Cardiac fibroblast (primary cell): ENCODE measurements at regions not wholly inside any gene's neighbourhood (a gene's known extent, or its start where the extent isn't known, plus 50 kb on each side); places are given as distances from the start of the nearest gene placed in this dataset.

Experiments
- DNase-seq, 2 donors: peaks; one replicate each; pipeline versions ENCODE4 v3.0.0 to v3.0.0-alpha.2; 2010; ENCODE audit warnings: low read depth in 2 of 2
- H3K4me3 ChIP-seq, 2 donors: replicated peaks in 1 of 2; 1 replicate in 1 of 2; 2 replicates in 1 of 2; pipeline ENCODE4 v1.5.1; 2011; ENCODE audit warnings: low read depth in 2 of 2, low read length in 2 of 2, mild to moderate bottlenecking in 2 of 2, moderate library complexity in 1 of 2
- TF ChIP-seq, protein P1 (sequence below): IDR thresholded peaks from one replicate; pipeline ENCODE4 v1.5.1; 2011; ENCODE audit warnings: low read depth, mild to moderate bottlenecking, low read length, inconsistent platforms

GRCh38 chr14:71668186-71668912 is 263.9 kb upstream of the RGS6 start:
- H3K4me3 ChIP-seq, result no peak overlapping the region
- TF ChIP-seq, protein P1, sequence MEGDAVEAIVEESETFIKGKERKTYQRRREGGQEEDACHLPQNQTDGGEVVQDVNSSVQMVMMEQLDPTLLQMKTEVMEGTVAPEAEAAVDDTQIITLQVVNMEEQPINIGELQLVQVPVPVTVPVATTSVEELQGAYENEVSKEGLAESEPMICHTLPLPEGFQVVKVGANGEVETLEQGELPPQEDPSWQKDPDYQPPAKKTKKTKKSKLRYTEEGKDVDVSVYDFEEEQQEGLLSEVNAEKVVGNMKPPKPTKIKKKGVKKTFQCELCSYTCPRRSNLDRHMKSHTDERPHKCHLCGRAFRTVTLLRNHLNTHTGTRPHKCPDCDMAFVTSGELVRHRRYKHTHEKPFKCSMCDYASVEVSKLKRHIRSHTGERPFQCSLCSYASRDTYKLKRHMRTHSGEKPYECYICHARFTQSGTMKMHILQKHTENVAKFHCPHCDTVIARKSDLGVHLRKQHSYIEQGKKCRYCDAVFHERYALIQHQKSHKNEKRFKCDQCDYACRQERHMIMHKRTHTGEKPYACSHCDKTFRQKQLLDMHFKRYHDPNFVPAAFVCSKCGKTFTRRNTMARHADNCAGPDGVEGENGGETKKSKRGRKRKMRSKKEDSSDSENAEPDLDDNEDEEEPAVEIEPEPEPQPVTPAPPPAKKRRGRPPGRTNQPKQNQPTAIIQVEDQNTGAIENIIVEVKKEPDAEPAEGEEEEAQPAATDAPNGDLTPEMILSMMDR, result no peak
- peak; percentile 51 to 71 for DNase-seq

GRCh38 chr14:71672596-71672995 is 259.6 kb upstream of the RGS6 start:
- TF ChIP-seq, protein P1, result no peak
- DNase-seq, result peak in 1 of 2 donors; percentile 48
- no peak overlapping the region for H3K4me3 ChIP-seq

DNA sequence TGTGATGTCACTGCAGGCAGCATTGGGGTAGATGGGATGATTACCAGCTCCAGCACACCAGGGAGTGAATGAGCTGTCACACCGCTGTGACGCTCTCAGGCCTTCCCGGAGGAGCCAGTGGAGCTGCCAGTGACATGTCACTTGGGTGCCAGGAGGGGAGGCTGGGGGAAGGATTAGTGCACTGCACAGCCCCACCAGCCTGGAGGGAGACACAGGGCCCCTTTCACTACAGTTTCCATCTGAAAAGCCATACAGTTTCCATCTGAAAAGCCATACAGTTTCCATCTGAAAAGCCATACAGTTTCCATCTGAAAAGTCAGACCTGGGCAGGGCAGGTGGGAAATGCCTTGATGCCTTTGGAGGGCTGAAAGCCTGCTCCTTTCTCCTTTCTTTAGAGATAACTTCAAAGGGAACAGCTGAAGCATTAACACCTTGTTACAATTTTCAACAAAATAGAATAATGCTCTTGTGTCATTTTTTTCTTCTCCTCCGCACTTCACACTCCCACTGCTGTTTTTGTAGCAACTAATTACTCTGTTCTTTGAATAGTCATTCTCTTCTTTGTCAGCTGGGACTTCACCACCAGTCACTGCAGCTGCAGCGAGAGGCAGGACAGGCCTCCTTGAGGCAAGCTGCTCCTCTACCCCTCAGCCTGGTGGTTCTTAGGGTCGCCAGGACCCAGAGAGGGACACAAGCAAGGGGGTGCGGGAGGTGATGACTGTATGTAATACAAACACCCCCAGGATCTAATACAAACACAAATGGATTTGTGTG is 256.9 kb upstream of the RGS6 start:
- DNase-seq, result no peak
- TF ChIP-seq, protein P1, result no peak
- no peak overlapping the region for H3K4me3 ChIP-seq

GRCh38 chr14:71675900-71676287 is 256.3 kb upstream of the RGS6 start:
- DNase-seq, result peak in 1 of 2 donors; percentile 48
- TF ChIP-seq, protein P1, result no peak
- H3K4me3 ChIP-seq, result no peak overlapping the region

- H3K4me3 ChIP-seq, result no peak overlapping the region
- DNase-seq, result no peak
- TF ChIP-seq, protein P1, result no peak
Measured at GRCh38 chr14:71680736-71681387, 251.4 kb upstream of the RGS6 start.

DNA sequence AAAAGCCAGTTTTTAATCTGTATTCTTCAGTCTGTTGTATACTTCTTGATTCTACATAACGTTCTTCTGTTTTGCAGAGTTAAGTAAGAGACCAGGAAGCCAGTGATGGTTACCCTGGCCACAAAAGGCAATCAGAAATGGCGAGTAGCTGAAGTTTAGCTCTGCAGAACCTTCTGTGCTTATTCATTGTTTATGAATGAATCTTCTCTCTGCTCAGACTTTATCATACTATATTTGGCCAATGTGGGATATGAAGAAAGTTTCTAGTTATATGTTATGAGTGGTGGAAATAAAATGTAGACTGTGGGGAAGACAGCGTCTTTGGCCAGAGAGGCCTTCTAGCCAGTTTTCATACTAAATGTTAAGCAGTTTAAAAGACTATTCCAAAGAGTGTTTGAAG is 249.9 kb upstream of the RGS6 start:
- TF ChIP-seq, protein P1, result no peak
- no peak overlapping the region for H3K4me3 ChIP-seq
- DNase-seq, result peak in 1 of 2 donors; percentile 50
